NCI-H1048 (cell line): ENCODE measurements at regions not wholly inside any gene's neighbourhood (a gene's known extent, or its start where the extent isn't known, plus 50 kb on each side); places are given as distances from the start of the nearest gene placed in this dataset.

Experiments
- DNase-seq: peaks from one replicate; lab custom pipeline; 2025; lab: John Stamatoyannopoulos, UW

DNA sequence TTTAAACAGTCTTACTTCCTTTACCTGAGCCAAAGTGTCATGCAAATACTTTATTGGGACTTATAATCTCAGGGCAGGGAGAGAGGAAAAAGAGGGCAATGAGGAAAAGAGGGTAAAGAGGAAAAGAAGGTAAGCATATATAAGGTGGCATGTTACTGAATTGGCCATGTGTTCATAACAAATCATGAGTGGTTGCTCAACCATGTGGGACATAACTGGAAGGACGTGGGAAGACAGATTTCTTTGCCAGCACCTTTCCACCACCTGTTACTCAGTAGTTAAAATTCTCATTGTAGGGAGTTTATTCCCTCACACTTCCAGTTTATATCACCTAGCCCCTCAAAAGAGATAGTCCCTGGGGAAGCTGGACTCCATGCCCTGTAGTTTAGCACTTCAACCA lies 54.7 kb upstream of the TPRG1 start:
- DNase-seq = no peak

DNA sequence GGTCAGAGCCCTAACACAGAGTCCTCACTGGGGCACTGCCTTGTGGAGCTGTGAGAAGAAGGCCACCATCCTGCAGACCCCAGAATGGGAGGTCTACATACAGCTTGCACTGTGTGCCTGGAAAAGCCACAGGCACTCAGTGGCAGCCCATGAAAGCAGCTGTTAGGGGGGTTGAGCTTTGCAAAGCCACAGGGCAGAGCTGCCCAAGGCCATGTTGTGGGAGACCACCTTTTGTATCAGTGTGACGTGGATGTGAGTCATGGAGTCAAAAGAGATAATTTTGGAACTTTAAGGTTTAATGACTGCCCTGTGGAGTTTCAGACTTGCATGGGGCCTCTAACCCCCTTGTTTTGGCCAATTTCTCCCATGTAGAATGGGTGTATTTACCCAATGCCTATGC lies 52.9 kb upstream of the TPRG1 start:
- no peak for DNase-seq

DNA sequence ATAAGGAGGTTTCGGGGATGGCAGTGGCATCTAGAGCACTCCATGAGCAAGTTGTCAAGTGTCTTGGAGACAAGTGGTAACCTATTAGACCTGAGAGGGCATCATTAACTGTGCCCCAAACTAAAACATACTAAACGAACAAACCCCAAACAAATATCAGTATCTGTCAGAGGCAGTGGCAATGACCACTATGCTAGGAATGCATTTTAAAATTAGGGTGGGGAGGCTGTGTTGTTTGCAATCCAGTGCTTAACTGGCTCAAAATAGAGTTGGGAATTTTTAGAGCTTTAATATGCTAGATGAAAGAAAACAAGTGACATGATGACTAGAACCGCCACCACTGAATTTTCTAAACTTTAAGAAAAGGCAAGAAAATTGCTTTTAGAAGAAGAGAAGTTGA lies 51.8 kb upstream of the TPRG1 start:
- DNase-seq = no peak

DNA sequence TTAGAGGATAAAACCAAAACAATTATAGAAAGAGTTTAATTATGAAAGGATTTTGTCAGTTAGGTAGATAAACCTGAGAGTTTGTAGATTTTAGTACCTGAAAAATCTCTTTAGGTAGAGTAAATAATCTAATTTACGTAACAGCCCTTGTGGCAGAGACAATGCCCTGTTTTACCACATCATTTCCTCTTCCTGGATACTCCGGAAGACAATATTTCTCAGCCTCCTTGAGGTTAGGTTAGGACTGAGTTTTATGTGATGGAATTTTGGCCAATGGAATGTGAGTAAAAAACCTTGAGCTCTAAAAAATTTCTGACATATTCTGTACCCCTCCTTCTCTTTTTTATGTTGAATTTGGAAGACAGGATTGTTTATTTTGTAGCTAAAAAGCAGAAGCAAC lies 50.7 kb upstream of the TPRG1 start:
- no peak for DNase-seq
